SK-N-SH treated with all-trans-retinoic acid at 6 μM for 48 hours (cell line): ENCODE measurements at regions not wholly inside any gene's neighbourhood (a gene's known extent, or its start where the extent isn't known, plus 50 kb on each side); places are given as distances from the start of the nearest gene placed in this dataset.

Source experiments
- ATAC-seq: fragments of 200-7000 bp; cut with Tn5 transposase; 3 replicates; pipeline ENCODE4 v1.9.1; 2020; ENCODE audit warnings: mild to moderate bottlenecking, moderate library complexity
- ARNTL ChIP-seq: fragments of 450-650 bp; formaldehyde crosslinking; IDR thresholded peaks from 2 replicates; pipeline ENCODE4 v1.5.0; 2020; ENCODE audit warnings: low read depth, mild to moderate bottlenecking, moderate library complexity, borderline replicate concordance
- BACH2 ChIP-seq: fragments of 250-450 bp; sonication (Bioruptor Pico); IDR thresholded peaks from 2 replicates; pipeline ENCODE4 v1.9.0; 2021; ENCODE audit warnings: mild to moderate bottlenecking, borderline replicate concordance
- CREB5 ChIP-seq: fragments of 250-450 bp; sonication (Bioruptor Pico); IDR thresholded peaks from 2 replicates; pipeline ENCODE4 v1.5.1; 2020; ENCODE audit warnings: low read depth, mild to moderate bottlenecking, moderate library complexity
- CSRNP3 ChIP-seq: fragments of 250-450 bp; sonication (Bioruptor Pico); IDR thresholded peaks from 2 replicates; pipeline ENCODE4 v1.5.1; 2021; ENCODE audit warnings: mild to moderate bottlenecking, moderate library complexity
- ESRRG ChIP-seq: fragments of 250-450 bp; sonication (Bioruptor Pico); IDR thresholded peaks from 2 replicates; pipeline ENCODE4 v1.6.1; 2021; ENCODE audit warnings: mild to moderate bottlenecking
- GLIS3 ChIP-seq: fragments of 250-450 bp; sonication (Bioruptor Pico); IDR thresholded peaks from 2 replicates; pipeline ENCODE4 v1.5.0; 2020; ENCODE audit warnings: mild to moderate bottlenecking, moderate library complexity
- ISL1 ChIP-seq: fragments of 250-450 bp; sonication (Bioruptor Pico); IDR thresholded peaks from 2 replicates; pipeline ENCODE4 v2.1.2; 2022; ENCODE audit warnings: mild to moderate bottlenecking, moderate library complexity
- OSR1 ChIP-seq: fragments of 250-450 bp; sonication (Bioruptor Pico); IDR thresholded peaks from 2 replicates; pipeline ENCODE4 v1.8.0; 2022; ENCODE audit warnings: moderate library complexity, mild to moderate bottlenecking, inconsistent platforms
- POU6F1 ChIP-seq: fragments of 250-450 bp; sonication (Bioruptor Pico); IDR thresholded peaks from 2 replicates; pipeline ENCODE4 v1.8.0; 2021; ENCODE audit warnings: low read depth, mild to moderate bottlenecking, moderate library complexity, borderline replicate concordance
- PPARA ChIP-seq: fragments of 250-450 bp; sonication (Bioruptor Pico); IDR thresholded peaks from 2 replicates; pipeline ENCODE4 v1.5.0; 2020; ENCODE audit warnings: mild to moderate bottlenecking, borderline replicate concordance
- RARB ChIP-seq: fragments of 250-450 bp; sonication (Bioruptor Pico); IDR thresholded peaks from 2 replicates; pipeline ENCODE4 v1.8.0; 2021; ENCODE audit warnings: mild to moderate bottlenecking, moderate library complexity
- SNAI2 ChIP-seq: fragments of 250-450 bp; sonication (Bioruptor Pico); IDR thresholded peaks from 2 replicates; pipeline ENCODE4 v1.5.0; 2020; ENCODE audit warnings: mild to moderate bottlenecking, moderate library complexity
- TCF4 ChIP-seq: fragments of 250-450 bp; sonication (Bioruptor Pico); IDR thresholded peaks from 2 replicates; pipeline ENCODE4 v1.8.0; 2021; ENCODE audit warnings: mild to moderate bottlenecking, moderate library complexity, borderline replicate concordance
- TSHZ2 ChIP-seq: fragments of 250-450 bp; sonication (Bioruptor Pico); IDR thresholded peaks from 2 replicates; pipeline ENCODE4 v1.5.0; 2020; ENCODE audit warnings: mild to moderate bottlenecking, moderate library complexity
- ZC3H10 ChIP-seq: fragments of 250-450 bp; sonication (Bioruptor Pico); IDR thresholded peaks from 2 replicates; pipeline ENCODE4 v1.5.1; 2021; ENCODE audit warnings: mild to moderate bottlenecking, moderate library complexity
- ZFP30 ChIP-seq: fragments of 450-650 bp; formaldehyde crosslinking; IDR thresholded peaks from 2 replicates; pipeline ENCODE4 v1.5.0; 2022; ENCODE audit warnings: mild to moderate bottlenecking, moderate library complexity
- ZNF565 ChIP-seq: fragments of 450-650 bp; formaldehyde crosslinking; conservative IDR thresholded peaks from 2 replicates; pipeline ENCODE4 v1.5.0; 2020; ENCODE audit warnings: low read depth, mild to moderate bottlenecking, moderate library complexity
- ZNF70 ChIP-seq: fragments of 450-650 bp; formaldehyde crosslinking; IDR thresholded peaks from 2 replicates; pipeline ENCODE4 v1.5.0; 2020; ENCODE audit warnings: mild to moderate bottlenecking, moderate library complexity

GRCh38 chr12:46557539-46558373 is 185.2 kb upstream of the SLC38A2 start:
- TF ChIP-seq CSRNP3 (no peak), RARB (CRISPR knock-in tag) (no peak), ZC3H10 (CRISPR knock-in tag) (no peak), TSHZ2 (CRISPR knock-in tag) (no peak), TCF4 (CRISPR knock-in tag) (no peak), SNAI2 (no peak)
- no peak for ATAC-seq

GRCh38 chr12:46556819-46557524 is 184.4 kb upstream of the SLC38A2 start:
- peak; percentile 12; the same call in 1 of the 3 replicates for ATAC-seq
- TF ChIP-seq ZNF565 = no peak
- TF ChIP-seq RARB (CRISPR knock-in tag) = no peak
- TF ChIP-seq ARNTL = no peak
- TF ChIP-seq PPARA (CRISPR knock-in tag) = no peak
- TF ChIP-seq CSRNP3 = no peak
- TF ChIP-seq ISL1 (CRISPR knock-in tag) = no peak
- no peak for TF ChIP-seq TSHZ2 (CRISPR knock-in tag)
- no peak for TF ChIP-seq OSR1
- TF ChIP-seq POU6F1 (CRISPR knock-in tag) = no peak
- no peak for TF ChIP-seq ZNF70 (CRISPR knock-in tag)
- TF ChIP-seq ZFP30 (CRISPR knock-in tag) = no peak
- no peak for TF ChIP-seq ZC3H10 (CRISPR knock-in tag)
- TF ChIP-seq TCF4 (CRISPR knock-in tag) = no peak
- TF ChIP-seq ESRRG = no peak
- TF ChIP-seq SNAI2 = no peak
- TF ChIP-seq BACH2 (CRISPR knock-in tag) = no peak
- TF ChIP-seq, all 23 proteins: peak for 0

GRCh38 chr12:46556105-46556559 is 183.6 kb upstream of the SLC38A2 start:
- ATAC-seq = peak; percentile 80
- TF ChIP-seq ZNF565 (no peak), ESRRG (no peak), ZC3H10 (CRISPR knock-in tag) (peak; percentile 49; the same call in 1 of the 2 replicates), CSRNP3 (no peak; the same call in 1 of the 2 replicates), CREB5 (CRISPR knock-in tag) (peak; percentile 97), GLIS3 (CRISPR knock-in tag) (no peak), TSHZ2 (CRISPR knock-in tag) (no peak)
